Endothelial cell of umbilical vein (primary cell): ENCODE measurements at regions not wholly inside any gene's neighbourhood (a gene's known extent, or its start where the extent isn't known, plus 50 kb on each side); places are given as distances from the start of the nearest gene placed in this dataset.

Experiments
- BruUV-seq: library from RNA; stranded (reverse); fragments of 400-500 nt; replicated peaks from 2 replicates; lab custom pipeline; 2021; lab: Mats Ljungman, UMichigan
- CTCF ChIA-PET: fragments of 300-600, 350-600 bp; sonication (Branson Sonifier 250); formaldehyde crosslinking; loops from one replicate; lab custom pipeline; 2021; ENCODE audit warnings: antibody characterized with exemption, inconsistent platforms; lab: Charles Lee
- POLR2A ChIA-PET: fragments of 300-600, 350-600 bp; sonication (Branson Sonifier 250); formaldehyde crosslinking; loops from one replicate; lab custom pipeline; 2021; ENCODE audit warnings: antibody characterized with exemption, inconsistent platforms; lab: Charles Lee
- DNase-seq: peaks from one replicate; pipeline ENCODE4 v3.0.0-alpha.2; 2011; ENCODE audit warnings: low read depth, low spot score
- FAIRE-seq: peaks from 2 replicates; lab custom pipeline; 2011; peaks lifted over from hg19 to GRCh38; lab: Jason Lieb, UNC
- H2AFZ ChIP-seq: 2 replicates; pipeline ENCODE4 v1.6.0; 2012; ENCODE audit warnings: low read depth, low read length, control low read depth, inconsistent platforms
- H3K27ac ChIP-seq: 2 replicates; pipeline ENCODE4 v1.5.1; 2011; ENCODE audit warnings: low read depth, mild to moderate bottlenecking, control low read depth, low read length, moderate library complexity; ENCODE audit not compliant: insufficient read depth
- H3K27me3 ChIP-seq, 2 experiments: 2 replicates each; pipeline versions ENCODE4 v1.6.0 to v1.6.1; 2011; ENCODE audit warnings: low read length in 2 of 2, mixed read lengths in 1 of 2; ENCODE audit not compliant: control insufficient read depth in 2 of 2, insufficient read depth in 2 of 2
- H3K36me3 ChIP-seq, 2 experiments: 2 replicates in 1 of 2; 3 replicates in 1 of 2; pipeline ENCODE4 v1.5.1; 2011; ENCODE audit warnings: low read length in 2 of 2, mild to moderate bottlenecking in 1 of 2, moderate library complexity in 1 of 2; ENCODE audit not compliant: control insufficient read depth in 2 of 2, insufficient read depth in 2 of 2; ENCODE audit errors: extremely low read depth in 1 of 2
- H3K4me1 ChIP-seq: 3 replicates; pipeline ENCODE4 v1.5.1; 2011; ENCODE audit warnings: mild to moderate bottlenecking, low read length; ENCODE audit not compliant: control insufficient read depth, insufficient read depth; ENCODE audit errors: extremely low read depth
- H3K4me2 ChIP-seq: 2 replicates; pipeline ENCODE4 v1.6.1; 2011; ENCODE audit warnings: low read length, control low read depth, mixed read lengths; ENCODE audit not compliant: insufficient read depth
- H3K4me3 ChIP-seq, 3 experiments: fragments of 200-600 bp in 1 of 3; sonication (generic), shearing (Covaris generic) in 1 of 3; replicated peaks in 1 of 3; 2 replicates each; pipeline ENCODE4 v1.5.1; 2011 to 2016; ENCODE audit warnings: control low read depth in 3 of 3, low read length in 3 of 3, mild to moderate bottlenecking in 2 of 3, inconsistent platforms in 1 of 3, low read depth in 1 of 3, moderate library complexity in 1 of 3; ENCODE audit not compliant: insufficient read depth in 1 of 3
- H3K79me2 ChIP-seq: 2 replicates; pipeline ENCODE4 v1.6.0; 2012; ENCODE audit warnings: low read length, inconsistent platforms; ENCODE audit not compliant: control insufficient read depth, insufficient read depth
- H3K9ac ChIP-seq: replicated peaks from 2 replicates; pipeline ENCODE3; 2011; ENCODE audit warnings: low read length, control low read depth; ENCODE audit not compliant: insufficient read depth; ENCODE audit errors: extremely low read depth
- H3K9me1 ChIP-seq: replicated peaks from 3 replicates; pipeline ENCODE4 v1.6.0; 2011; ENCODE audit warnings: mild to moderate bottlenecking, low read length; ENCODE audit not compliant: control insufficient read depth, insufficient read depth; ENCODE audit errors: extremely low read depth
- H3K9me3 ChIP-seq: replicated peaks from 2 replicates; pipeline ENCODE4 v1.5.1; 2012; ENCODE audit warnings: low read length, inconsistent platforms; ENCODE audit not compliant: control insufficient read depth, insufficient read depth
- H4K20me1 ChIP-seq: replicated peaks from 2 replicates; pipeline ENCODE3; 2011; ENCODE audit warnings: mild to moderate bottlenecking, low read length; ENCODE audit not compliant: control insufficient read depth, insufficient read depth; ENCODE audit errors: extremely low read depth
- EZH2 ChIP-seq: IDR thresholded peaks from 2 replicates; pipeline ENCODE4 v1.6.1; 2012; ENCODE audit warnings: borderline replicate concordance, low read depth, mild to moderate bottlenecking, moderate library complexity, low read length, inconsistent platforms; ENCODE audit not compliant: severe bottlenecking
- FOS ChIP-seq: IDR thresholded peaks from 2 replicates; pipeline ENCODE4 v1.6.1; 2011; ENCODE audit warnings: mild to moderate bottlenecking, low read length, moderate library complexity, borderline replicate concordance; ENCODE audit not compliant: insufficient read depth
- GATA2 ChIP-seq: IDR thresholded peaks from 2 replicates; pipeline ENCODE4 v1.7.0; 2011; ENCODE audit warnings: low read depth, mild to moderate bottlenecking, moderate library complexity, mixed read lengths, low read length; ENCODE audit not compliant: insufficient read length, insufficient read depth
- JUN ChIP-seq: IDR thresholded peaks from 2 replicates; pipeline ENCODE4 v1.6.1; 2011; ENCODE audit warnings: borderline replicate concordance, low read depth; ENCODE audit not compliant: insufficient read length, insufficient read depth
- MYC ChIP-seq: IDR thresholded peaks from one replicate; pipeline ENCODE4 v1.6.1; 2011; ENCODE audit warnings: mild to moderate bottlenecking, low read depth, low read length
- POLR2A ChIP-seq: IDR thresholded peaks from 2 replicates; pipeline ENCODE4 v1.6.1; 2012; ENCODE audit warnings: low read depth, mild to moderate bottlenecking, control low read depth, low read length
- POLR2AphosphoS5 ChIP-seq: IDR thresholded peaks from 2 replicates; pipeline ENCODE4 v1.6.1; 2012; ENCODE audit warnings: low read depth, mild to moderate bottlenecking, control low read depth, low read length, moderate library complexity; ENCODE audit not compliant: insufficient read depth
- dilution Hi-C: fragments of 300-500 bp; cut with MboI; formaldehyde crosslinking; loops from one replicate; pipeline ENCODE4 v1.15.0; 2019; ENCODE audit warnings: low sequenced_read_pairs; ENCODE audit not compliant: extremely low pct_ligation_motif_present
- intact Hi-C: fragments of 100-400 bp; cut with micrococcal nuclease; formaldehyde crosslinking; loops from one replicate; pipeline ENCODE4 v1.10.0; 2022
- TF ChIP-seq, protein P1 (sequence below), 2 donors: IDR thresholded peaks; 1 replicate in 1 of 2; 2 replicates in 1 of 2; pipeline ENCODE4 v1.5.1; 2011; ENCODE audit warnings: low read length in 2 of 2, mild to moderate bottlenecking in 2 of 2, moderate library complexity in 2 of 2, control low read depth in 1 of 2, inconsistent platforms in 1 of 2, low read depth in 1 of 2; ENCODE audit not compliant: insufficient read depth in 1 of 2; ENCODE audit errors: extremely low read depth in 1 of 2
- TF ChIP-seq, protein P2 (sequence below): IDR thresholded peaks from 2 replicates; pipeline ENCODE4 v1.6.1; 2011; ENCODE audit not compliant: insufficient read depth, insufficient read length

DNA sequence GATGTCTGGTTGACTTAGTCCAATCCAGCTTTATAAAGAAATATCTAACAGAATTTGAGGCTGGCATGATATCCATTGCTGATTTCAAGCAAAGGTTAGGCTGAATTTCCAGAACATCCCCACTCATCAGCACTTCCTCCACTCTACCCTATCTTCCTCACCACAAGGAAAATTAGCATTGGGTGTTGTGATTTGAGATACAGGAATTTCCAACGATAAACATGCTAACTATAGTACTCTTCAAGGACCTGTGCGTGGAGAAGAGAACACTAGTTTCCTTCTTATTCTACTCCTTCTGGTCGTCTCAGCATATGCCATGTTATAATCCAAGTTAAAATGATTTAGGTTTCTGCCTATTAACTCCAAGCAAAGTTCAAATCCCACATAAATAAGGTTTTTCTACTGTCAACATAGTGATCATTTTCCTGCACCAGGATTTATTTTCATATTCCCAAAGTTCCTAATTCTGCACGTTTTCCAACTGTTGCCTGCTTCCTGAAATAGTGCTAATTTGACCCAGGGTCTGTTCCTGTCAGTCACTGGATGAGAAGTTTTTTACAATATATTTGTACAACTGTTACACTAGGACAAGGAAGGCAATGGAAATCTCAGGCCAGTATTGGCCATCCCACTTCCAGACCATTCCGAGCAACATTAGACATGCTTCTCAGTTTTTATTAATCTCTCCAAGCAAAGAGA is 177.6 kb upstream of the EDNRA start:
- no peak overlapping the region for H2AFZ ChIP-seq
- H3K27me3 ChIP-seq, result no peaks in the 10 kb centered on the region
- dilution Hi-C loops (no loop called here), intact Hi-C loops (no loop called here)
- no peak overlapping the region for H3K27ac ChIP-seq
- no peaks in the 10 kb centered on the region for H3K9me3 ChIP-seq
- BruUV-seq, result no TSS peak
- H3K9me1 ChIP-seq, result no peaks in the 10 kb centered on the region
- ChIA-PET CTCF (no interaction called here), POLR2A (no interaction called here)
- H3K4me3 ChIP-seq, result no peak overlapping the region
- H3K36me3 ChIP-seq, result no peaks in the 10 kb centered on the region
- no peak overlapping the region for H3K4me2 ChIP-seq
- H3K4me1 ChIP-seq, result no peaks in the 10 kb centered on the region
- no peaks in the 10 kb centered on the region for H4K20me1 ChIP-seq
- no peaks in the 10 kb centered on the region for H3K79me2 ChIP-seq
- DNase-seq, result no peak
- no peak for FAIRE-seq
- H3K9ac ChIP-seq, result no peak overlapping the region
- no peak for TF ChIP-seq JUN
- TF ChIP-seq, protein P1, sequence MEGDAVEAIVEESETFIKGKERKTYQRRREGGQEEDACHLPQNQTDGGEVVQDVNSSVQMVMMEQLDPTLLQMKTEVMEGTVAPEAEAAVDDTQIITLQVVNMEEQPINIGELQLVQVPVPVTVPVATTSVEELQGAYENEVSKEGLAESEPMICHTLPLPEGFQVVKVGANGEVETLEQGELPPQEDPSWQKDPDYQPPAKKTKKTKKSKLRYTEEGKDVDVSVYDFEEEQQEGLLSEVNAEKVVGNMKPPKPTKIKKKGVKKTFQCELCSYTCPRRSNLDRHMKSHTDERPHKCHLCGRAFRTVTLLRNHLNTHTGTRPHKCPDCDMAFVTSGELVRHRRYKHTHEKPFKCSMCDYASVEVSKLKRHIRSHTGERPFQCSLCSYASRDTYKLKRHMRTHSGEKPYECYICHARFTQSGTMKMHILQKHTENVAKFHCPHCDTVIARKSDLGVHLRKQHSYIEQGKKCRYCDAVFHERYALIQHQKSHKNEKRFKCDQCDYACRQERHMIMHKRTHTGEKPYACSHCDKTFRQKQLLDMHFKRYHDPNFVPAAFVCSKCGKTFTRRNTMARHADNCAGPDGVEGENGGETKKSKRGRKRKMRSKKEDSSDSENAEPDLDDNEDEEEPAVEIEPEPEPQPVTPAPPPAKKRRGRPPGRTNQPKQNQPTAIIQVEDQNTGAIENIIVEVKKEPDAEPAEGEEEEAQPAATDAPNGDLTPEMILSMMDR (IDR thresholded peaks at IDR 0.05; ENCODE audit: extremely low read depth in 1 of 2, insufficient read depth in 1 of 2, low read depth in 1 of 2, low read length in 2 of 2), result no peak
- no peak for TF ChIP-seq POLR2A
- TF ChIP-seq GATA2, result no peak
- TF ChIP-seq FOS, result no peak
- TF ChIP-seq EZH2, result no peak
- no peak for TF ChIP-seq POLR2AphosphoS5
- no peak for TF ChIP-seq MYC
- TF ChIP-seq, protein P2, sequence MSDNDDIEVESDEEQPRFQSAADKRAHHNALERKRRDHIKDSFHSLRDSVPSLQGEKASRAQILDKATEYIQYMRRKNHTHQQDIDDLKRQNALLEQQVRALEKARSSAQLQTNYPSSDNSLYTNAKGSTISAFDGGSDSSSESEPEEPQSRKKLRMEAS, result no peak
